ENCODE measurements at regions not wholly inside any gene's neighbourhood (a gene's known extent, or its start where the extent isn't known, plus 50 kb on each side); places are given as distances from the start of the nearest gene placed in this dataset.

DNA sequence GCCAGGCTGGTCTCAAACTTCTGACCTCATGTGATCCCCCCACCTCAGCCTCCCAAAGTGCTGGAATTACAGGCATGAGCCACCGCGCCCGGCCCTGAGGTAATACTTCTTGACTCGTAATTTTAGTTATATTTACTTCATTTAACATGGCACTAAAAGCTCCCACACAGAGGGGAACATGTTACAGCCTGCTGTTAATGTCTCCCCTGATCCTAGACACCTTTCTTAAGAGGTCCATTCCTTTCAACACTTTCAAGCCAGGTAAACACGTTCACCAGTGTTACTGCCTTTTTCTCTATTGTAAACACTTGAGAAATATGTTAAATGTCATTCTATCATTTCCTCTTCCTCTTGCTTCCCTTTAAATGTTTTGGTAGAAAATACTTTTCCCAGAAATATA, 161.4 kb downstream of the METTL4 start:
- DNase-seq, result no peak

DNA sequence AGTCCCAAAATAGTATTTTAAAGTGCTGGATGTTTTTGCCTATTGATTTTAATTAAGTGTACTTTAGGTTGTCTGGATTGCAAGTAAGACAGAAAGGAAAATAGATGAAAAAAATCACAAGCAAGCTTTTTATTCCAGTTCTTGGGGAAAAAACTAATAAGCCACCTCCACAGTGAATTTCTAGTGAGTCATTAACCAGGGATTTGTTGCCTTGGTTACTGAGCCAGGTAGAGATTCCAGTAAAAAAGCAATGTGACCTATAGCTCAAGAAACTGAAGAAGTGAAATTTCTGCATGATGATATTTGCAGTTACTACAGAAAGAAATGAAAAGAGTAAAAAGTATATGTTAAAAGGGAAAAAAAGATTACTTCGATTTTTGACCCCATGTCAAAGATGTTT, 160.6 kb downstream of the METTL4 start:
- DNase-seq, result no peak

DNA sequence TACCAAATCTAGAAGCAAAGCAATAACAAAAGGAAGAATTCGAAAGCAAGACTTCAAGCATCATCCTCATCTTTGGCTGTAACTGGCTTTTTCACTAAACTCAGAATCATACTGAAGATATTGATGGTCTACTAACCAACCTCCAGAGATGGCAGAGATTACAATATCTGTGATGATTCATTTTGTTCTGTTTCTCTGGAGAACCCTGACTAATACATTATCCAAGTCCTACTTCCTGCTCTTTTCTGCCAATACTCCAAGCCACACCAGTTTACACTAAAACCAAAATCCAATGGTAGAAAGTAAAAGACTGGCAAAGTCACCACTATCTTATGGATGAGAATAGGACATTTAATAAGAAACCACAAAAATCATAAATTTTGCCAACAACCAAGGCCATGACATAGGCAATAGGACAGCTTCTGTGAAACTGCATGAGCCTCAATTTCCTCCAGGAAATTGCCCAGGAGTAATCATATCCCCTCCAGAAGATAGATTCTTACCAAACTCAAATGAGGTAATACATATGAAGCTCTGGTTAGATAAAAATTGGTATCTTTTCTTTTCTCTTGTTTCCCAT, 159.8 kb downstream of the METTL4 start:
- no peak for DNase-seq

DNA sequence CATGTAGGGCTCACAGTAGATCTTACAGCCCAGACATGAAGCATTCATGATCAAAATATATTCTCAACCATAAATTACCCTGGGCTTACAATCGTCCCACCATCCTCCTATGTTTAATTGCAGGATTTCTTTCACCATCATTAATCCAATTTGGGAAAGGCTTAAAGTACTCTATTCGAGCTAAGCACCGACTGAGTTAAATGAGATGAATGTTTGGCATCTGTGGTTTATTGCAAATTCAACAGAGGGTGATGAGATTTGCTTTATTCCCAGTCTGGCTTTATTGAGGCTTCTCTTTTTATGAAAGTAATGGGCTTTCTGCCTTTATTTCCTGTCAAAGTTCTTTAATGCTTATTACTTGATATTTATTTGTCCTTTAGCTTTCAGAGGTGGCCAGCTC, 159.0 kb downstream of the METTL4 start:
- DNase-seq, result no peak

DNA sequence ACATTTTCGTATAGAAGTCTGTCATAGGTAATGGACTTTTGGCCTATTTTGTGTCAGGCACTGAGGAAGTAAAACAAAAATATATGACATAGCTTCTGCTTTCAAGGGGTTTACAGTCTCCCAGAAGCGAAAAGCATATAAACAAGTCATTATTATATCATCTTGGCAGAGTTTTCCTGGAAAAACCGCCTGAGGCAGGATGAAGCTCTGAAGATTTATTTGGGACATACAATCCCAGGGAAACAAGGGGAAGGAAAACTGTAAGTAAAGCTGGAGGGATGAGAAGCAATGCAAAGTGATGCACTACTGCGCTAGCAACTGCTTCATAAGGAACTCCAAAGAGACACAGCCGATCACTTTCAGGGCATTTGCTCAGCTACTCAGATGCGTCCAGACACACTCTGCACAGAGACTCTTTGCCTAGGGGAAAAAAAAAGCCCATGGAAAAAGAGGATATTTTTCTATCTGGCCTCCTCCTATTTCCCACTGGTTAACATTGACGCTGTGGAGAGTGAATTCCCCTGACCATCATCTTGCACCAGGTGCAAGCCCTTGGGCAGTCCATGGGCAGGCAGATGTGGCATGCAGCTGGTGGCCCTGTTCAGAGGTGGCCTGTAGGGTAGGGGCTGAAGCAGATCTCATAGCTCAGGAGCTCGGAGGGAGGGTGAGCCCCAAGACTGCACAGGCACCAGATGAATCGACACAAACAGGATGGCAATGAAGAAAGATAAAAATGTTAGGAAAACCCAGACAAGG, 158.1 kb downstream of the METTL4 start:
- DNase-seq, result no peak

DNA sequence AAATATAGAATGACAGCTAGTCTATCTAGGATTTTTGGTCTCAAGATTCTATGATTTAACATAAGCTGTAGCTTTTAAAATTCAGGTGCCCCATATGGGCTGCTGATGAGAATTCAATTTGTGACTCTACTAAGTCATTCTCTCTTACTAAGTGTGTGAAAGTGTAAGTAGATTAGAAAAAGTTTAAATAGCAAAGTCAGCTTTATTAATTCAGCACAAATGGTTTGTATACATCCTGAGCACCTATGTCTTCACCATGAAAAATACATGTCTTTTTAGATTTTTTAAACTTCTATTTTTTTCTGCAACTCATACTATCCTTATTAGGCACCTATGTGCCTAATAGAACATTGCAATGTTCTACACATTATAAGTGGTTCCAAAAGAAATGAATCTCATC, 157.1 kb downstream of the METTL4 start:
- DNase-seq, result no peak

DNA sequence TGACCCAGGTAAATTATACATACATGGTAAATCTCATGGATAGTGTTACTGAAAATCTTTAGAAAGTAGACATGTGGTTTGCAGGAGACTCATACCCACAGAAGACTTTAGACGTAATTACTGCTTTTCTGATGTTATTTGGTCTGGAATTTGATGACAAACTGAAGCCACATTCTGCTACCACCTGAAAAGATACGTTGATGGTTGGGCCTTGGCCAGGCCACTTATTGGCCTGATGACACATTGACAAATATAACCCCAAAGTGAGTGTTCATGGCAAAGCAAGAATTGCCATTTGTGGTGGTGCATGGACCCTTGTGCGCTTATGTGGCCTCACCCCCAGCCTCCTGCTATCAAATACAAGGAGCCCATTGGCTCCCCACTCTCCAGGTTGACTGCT, 155.6 kb downstream of the METTL4 start:
- DNase-seq, result no peak

DNA sequence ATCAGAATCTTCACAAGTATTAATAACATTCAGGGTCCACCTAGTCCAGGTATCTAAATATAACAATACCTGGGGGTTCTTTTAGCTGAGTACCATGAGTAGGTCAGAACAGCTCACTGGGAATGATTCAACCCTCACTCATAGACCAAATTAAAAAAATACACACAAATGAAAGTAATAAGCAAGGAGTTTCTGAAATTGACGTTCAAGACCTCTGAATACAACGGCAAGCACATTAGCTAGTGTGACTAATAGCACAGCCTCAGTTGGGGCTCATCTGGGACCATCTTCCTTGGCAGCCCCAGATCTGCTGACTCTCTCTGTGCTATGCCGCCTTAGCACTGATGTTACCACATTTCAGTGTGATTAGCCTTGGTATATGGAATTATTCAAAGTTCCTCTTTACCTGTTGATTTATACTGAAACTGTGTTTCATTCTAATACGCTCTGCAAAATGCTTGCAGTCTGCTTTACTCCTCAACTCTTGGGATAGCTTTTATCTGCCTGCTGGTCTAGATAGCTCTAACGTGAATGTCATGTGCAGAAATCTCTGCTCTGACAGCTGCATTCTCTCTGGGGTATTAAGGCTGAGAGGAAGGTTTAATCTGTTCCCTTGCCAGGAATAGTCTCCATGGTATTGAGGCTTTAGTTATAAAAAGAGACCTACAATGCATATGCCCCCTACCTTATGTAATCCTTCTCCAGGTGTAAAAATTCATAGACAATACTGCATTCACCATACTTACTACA, 153.3 kb downstream of the METTL4 start:
- no peak for DNase-seq

DNA sequence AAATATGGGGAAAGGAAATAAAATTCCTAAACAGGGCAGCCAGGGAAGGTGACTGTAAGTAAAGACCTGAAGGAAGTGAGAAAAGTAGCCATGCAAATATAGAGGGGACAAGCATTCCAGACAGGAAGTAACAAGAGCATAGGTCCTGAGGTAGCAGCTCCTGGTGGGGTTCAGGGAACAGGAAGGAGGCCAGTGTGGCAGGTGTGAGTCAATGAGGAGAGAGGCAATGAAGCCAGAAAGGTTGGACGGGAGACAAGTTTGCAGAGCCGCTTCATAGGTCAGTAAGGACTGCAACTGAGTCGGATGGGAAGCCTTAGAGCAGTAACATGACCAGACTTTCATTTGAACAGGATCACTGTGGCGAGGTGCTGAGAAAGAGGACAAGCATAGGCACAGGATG, 150.9 kb downstream of the METTL4 start:
- no peak for DNase-seq

DNA sequence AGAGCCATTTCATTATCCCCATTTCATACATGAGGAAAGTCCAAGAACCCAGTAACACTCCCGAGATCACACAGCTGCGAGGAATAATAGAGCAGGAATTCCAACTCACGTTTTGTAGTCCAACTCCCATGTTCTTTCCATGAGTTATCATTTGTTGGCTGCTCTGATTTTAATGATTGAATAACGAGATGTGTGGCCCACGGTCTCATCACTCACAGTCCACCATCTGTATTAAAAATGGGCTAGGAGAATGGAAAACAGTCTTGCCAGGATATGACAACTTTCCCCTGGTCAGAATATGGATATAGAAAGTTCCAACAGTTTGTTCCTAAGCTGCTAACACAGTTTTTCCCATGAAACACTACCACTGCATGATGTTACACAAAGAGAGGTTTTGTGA, 147.5 kb downstream of the METTL4 start:
- no peak for DNase-seq

DNA sequence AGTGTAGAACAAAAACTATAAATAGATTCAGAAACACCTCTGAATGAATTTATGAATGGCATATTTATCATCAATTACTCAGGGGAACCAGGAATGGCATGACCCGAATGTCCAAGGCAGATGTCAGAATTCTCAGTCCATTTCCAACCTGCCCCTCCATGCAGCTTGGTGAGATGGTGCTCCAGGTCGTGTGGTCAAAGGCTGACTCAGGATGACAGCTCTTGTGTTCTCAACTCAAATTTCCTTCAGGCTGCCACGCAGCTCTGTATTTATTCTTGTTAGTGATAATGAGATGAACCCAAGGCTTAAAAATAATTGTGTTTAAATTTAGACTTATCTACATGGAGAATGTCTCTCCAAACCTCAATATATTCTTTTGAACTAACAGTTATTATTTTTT, 146.9 kb downstream of the METTL4 start:
- no peak for DNase-seq

DNA sequence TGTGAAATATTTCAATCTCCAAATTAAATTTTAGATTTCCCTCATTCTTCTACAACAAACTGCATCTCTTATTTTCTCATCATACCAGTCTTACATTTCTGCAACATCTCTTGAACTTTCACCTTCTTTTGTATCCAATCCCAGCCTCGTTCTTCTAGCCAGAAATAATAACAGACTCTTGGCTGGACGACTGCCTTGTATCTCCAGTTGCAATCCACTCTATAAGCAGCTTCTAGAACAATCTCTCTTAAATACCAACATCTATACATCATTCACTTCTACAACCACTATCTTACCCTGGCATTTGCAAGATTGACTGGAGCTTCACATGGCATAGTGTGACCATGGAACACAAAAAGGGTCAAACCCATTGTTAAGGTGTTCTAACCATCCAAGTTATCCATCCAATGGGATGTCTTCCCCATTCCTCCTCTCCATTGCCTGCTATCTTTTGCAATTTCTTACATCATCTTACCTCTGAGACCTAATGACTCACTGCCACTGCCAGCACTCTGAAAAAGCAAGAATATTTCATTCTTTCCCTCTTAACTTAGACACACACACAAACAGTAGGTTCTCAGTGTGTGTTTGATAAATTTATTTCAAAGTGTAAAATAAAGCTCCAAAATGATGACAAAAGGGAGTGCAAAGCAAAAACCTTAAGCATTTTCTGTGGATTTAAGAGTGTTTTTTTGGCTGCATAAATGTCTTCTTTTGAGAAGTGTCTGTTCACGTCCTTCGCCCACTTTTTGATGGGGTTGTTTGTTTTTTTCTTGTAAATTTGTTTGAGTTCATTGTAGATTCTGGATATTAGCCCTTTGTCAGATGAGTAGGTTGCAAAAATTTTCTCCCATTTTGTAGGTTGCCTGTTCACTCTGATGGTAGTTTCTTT, 145.6 kb downstream of the METTL4 start:
- DNase-seq, result no peak

DNA sequence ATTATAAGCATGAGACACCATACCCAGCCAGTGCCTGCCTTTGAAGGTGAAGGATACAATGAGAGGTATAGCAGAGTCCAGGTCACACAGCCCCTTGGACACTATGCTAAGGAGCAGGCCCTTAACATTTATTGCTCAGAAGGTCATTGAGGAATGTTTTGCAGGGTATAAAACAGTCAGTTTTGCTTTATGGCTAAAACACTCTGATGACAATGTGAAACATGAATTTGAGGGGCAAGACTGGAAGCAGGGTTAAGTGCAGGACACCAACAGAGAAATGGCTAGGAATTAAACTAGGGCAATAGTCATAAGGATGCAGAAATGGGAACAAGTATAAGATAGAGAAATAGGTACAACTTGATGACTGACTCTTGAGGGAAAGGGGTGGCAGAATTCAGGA, 141.1 kb downstream of the METTL4 start:
- DNase-seq, result no peak

DNA sequence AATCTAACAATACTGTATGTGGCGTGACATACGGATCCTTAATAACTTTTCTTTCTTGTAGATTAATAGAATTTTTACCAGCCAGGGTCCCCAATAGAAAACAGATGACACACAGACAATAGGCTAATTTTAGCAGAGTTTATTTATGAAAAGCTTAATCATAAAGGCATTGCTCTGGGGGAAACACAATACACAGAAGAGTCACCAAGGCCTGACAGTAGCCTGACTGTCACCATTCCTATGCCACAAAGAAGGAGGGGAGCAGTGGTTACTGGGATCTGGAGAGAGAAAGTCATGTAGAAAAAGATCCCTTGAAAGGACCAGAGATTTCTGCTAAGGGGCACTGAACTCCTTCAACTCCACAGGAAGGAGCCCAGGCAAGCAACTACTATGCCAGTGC, 139.5 kb downstream of the METTL4 start:
- DNase-seq, result no peak

DNA sequence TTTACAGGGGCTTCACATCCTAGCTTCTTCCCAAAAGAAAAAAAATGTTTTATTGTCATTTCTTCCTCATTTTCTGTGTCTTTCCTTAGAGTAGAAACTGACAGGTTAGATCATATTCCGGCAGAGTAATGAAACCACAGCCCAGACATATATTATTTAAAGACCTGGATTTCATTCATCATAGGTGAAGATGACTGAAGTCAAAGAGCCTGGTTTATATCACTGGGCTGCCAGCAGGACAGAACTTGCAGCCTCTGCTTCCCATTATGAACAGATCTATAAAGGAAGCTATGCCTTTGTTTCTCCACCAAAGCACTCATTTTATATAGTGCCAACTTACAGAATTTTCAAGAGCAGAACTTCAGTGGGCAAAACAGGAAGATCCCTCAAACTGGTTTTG, 137.9 kb downstream of the METTL4 start:
- DNase-seq, result no peak

DNA sequence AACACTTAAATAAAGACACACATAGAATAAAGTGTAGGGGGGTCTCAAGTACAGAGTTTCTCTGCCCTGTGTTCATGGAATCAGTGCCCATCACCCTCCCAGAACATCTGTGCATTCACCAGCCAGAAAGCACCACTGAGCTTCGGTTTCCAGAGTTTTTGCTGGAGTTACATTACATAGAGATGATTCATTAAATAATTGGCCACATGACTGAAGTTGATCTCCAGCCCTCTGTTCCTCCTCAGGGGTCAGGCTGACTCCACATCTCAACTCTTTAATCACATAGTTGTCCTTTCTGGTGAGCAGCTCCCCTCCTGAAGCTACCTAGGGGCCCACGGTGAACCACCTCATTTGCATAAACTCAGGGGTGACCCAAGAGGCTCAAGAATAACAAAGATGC, 129.8 kb downstream of the METTL4 start:
- DNase-seq, result no peak

DNA sequence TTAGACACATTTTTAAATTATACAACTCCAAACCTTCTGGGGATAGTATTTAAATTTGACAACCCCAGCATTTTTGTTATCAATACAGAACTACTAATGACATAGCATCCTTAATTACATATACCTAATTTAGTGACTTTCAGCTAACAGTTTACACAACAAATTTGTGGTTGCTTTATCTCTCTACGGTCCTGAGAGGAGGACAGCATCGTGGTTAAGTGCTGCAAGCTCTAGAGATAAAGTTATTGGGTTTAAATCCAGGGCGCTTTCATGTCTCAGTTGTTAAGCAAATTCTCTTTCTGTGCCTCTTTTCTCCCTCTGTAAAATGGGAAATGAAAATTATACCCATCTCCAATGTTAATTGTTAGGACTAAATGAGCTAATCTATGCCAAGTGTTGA, 129.3 kb downstream of the METTL4 start:
- DNase-seq, result no peak

DNA sequence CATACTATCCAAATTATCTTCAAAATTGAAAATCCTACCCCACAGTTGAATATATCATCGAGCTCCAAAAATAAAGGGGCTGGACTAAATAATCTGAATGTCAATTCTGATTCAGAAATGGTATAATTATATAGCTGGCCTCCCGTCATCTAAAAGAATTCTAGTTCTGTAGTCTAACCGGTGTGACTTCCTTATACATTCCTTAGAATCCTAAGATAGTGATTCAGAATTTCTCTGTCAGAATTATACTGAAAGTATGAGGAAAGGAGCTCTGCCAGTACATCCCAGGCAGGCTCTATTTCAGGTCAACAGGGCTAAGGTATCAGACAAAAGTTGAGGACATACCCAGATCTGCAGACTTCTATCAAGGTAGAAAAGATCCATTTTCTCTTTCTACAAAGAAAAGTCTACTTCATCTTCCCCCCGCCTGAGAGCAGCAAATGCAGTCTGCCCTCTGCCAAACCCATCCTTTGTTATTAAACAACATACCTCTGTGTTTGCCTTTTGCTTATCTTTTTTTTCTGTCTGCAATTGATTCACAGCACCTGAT, 128.5 kb downstream of the METTL4 start:
- DNase-seq, result no peak

DNA sequence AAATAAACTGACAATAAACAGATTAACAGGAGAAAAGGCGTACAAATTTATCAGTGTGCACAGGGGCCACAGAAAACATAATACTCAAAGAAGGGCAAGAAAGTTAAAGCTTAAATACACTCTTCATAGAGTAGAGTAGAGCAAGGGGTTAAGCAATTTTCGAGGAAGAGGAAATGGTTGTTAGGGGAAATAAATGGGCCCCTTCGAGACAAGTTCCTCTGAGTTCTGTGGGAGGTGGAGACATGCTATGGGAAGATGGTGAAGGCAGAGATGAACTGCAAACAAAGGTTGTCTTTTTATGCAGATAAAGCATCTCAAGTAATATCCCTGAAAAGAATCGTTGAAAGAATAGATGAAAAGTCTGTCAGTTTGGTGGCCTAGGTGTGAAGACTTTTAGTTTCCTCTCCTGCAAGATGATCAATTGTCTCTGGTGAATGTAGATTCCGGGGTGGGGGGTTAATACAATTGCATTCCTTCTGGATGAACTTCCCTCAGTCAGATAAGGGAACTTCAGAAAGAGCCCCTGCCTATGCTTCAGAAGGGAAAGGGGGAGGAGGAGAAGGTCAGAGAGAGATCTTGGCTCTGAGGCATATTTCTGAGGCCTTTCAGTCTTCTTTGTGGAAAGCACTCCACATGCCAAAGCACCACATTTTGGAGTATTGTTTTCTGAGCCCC, 127.0 kb downstream of the METTL4 start:
- no peak for DNase-seq

DNA sequence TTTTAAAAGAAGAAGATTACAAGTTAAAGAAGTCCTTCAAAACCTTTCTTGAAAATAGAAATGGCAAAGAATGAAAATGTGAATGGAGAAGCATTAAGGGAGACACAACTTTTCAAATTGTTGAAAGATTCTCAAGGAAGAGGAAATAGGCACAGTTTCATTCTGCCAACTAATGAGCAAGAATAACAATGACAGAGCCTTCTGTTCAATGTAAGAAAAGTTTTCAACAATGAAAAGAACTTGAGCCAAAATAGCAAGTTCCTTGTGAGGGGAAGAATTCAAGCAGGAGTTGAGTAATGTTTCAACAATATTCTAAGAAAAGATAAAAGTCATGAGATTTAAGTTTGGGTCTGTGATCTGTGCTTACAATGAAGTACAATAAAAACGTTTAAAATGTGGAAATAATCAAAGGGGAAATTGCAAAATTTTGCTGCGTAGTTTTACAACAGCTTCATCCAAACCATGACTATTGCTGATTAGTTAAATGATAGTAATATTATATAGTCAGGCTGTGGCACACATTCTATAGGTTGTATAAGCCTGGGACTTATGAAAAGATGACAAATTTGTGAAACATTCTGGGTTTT, 122.6 kb downstream of the METTL4 start:
- DNase-seq, result no peak

DNA sequence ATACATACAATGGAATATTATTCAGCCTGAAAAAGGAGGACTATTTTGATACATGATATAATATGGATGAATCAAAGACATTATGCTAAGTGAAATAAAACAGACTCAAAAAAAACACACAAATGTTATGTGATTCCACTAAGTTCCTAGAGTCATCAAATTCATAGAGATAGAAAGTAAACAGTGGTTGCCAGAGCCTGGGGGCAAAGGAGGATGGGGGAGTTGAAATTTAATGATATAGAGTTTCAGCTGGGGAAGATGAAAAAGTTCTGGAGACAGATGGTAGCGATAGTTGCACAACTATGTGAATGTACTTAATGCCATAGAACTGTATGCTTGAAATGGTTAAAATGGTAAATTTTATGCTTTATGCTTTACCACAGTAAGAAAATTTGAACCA, 119.7 kb downstream of the METTL4 start:
- no peak for DNase-seq

DNA sequence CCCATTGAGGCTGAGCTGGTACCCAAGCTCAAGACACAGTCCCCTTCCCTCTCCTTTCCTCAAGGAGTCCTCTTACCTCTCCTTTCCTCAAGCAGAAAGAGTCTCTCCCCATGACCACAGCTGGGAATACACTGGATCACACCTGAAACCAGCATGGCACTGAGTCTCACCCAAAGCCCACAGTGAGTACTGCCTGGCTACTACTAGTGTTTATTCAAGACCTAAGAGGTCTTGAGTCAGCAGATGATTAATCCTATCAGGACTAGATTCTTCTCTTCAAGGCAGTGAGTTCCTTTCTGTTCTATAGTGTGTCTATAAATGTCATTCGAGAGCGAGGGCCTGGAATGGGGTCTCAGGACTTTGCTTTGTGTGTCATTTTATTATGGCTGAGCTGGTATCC, 111.4 kb downstream of the METTL4 start:
- no peak for DNase-seq

Measured in stimulated activated CD4-positive, alpha-beta T cell treated with anti-CD3 and anti-CD28 coated beads, Interleukin-4, amount 100 ng/mL, for 1 hour (primary cell).